ENCODE measurements at regions not wholly inside any gene's neighbourhood (a gene's known extent, or its start where the extent isn't known, plus 50 kb on each side); places are given as distances from the start of the nearest gene placed in this dataset.

GRCh38 chr3:34360713-34361112, 562.3 kb downstream of the PDCD6IP start:
- ATAC-seq (no peak), DNase-seq (no peak)
- H3K27me3 ChIP-seq: no peaks in the 10 kb centered on the region
- intact Hi-C loops (cut with DNase I): no loop called here
- H3K27ac ChIP-seq: no peak overlapping the region
- TF ChIP-seq CTCF (IDR thresholded peaks at IDR 0.05): no peak
- H3K36me3 ChIP-seq: no peaks in the 10 kb centered on the region
- no peaks in the 10 kb centered on the region for H3K9me3 ChIP-seq
- no peak overlapping the region for H3K4me3 ChIP-seq
- no peaks in the 10 kb centered on the region for H3K4me1 ChIP-seq

GRCh38 chr3:34361921-34362320, 563.5 kb downstream of the PDCD6IP start:
- DNase-seq: peak in 1 of 4 donors; percentile 38
- Histone ChIP-seq H3K27ac (no peak overlapping the region), H3K4me1 (no peaks in the 10 kb centered on the region), H3K4me3 (no peak overlapping the region), H3K27me3 (no peaks in the 10 kb centered on the region), H3K9me3 (no peaks in the 10 kb centered on the region), H3K36me3 (no peaks in the 10 kb centered on the region)
- TF ChIP-seq CTCF (IDR thresholded peaks at IDR 0.05): no peak
- intact Hi-C loops (cut with DNase I): no loop called here
- ATAC-seq: peak; percentile 76

GRCh38 chr3:34362910-34363309, 564.5 kb downstream of the PDCD6IP start:
- ATAC-seq (no peak), DNase-seq (no peak)
- intact Hi-C loops (cut with DNase I): no loop called here
- H3K4me3 ChIP-seq: no peak overlapping the region
- no peaks in the 10 kb centered on the region for H3K9me3 ChIP-seq
- H3K4me1 ChIP-seq: no peaks in the 10 kb centered on the region
- H3K36me3 ChIP-seq: no peaks in the 10 kb centered on the region
- no peaks in the 10 kb centered on the region for H3K27me3 ChIP-seq
- H3K27ac ChIP-seq: no peak overlapping the region
- TF ChIP-seq CTCF (IDR thresholded peaks at IDR 0.05): no peak

- intact Hi-C loops (cut with DNase I): no loop called here
- DNase-seq: no peak
Measured at GRCh38 chr3:34363881-34364280, 565.5 kb downstream of the PDCD6IP start.

GRCh38 chr3:34364335-34364734, 565.9 kb downstream of the PDCD6IP start:
- Histone ChIP-seq H3K9me3 (no peaks in the 10 kb centered on the region), H3K36me3 (no peaks in the 10 kb centered on the region), H3K27ac (no peak overlapping the region), H3K4me1 (no peaks in the 10 kb centered on the region), H3K27me3 (no peaks in the 10 kb centered on the region), H3K4me3 (no peak overlapping the region)
- ATAC-seq: no peak
- DNase-seq: no peak
- intact Hi-C loops (cut with DNase I): no loop called here
- TF ChIP-seq CTCF (IDR thresholded peaks at IDR 0.05): no peak

More at GRCh38 chr3:34363881-34364280, 565.5 kb downstream of the PDCD6IP start:
- Histone ChIP-seq H3K4me1 (no peaks in the 10 kb centered on the region), H3K27me3 (no peaks in the 10 kb centered on the region), H3K4me3 (no peak overlapping the region), H3K27ac (no peak overlapping the region), H3K36me3 (no peaks in the 10 kb centered on the region), H3K9me3 (no peaks in the 10 kb centered on the region)
- ATAC-seq: no peak
- TF ChIP-seq CTCF (IDR thresholded peaks at IDR 0.05): no peak

All from left lung (tissue), 4 donors.